Spleen (tissue), 11 donors: ENCODE measurements at regions not wholly inside any gene's neighbourhood (a gene's known extent, or its start where the extent isn't known, plus 50 kb on each side); places are given as distances from the start of the nearest gene placed in this dataset.

Experiments
- DNase-seq: peaks from one replicate; pipeline ENCODE4 v3.0.0-alpha.2; 2020
- H3K27ac ChIP-seq, 8 donors: fragments of 200-600 bp; sonication (generic) in 7 of 8; 1 replicate in 4 of 8; 2 replicates in 4 of 8; pipeline versions ENCODE4 v1.5.0 to v1.8.0; 2016 to 2021; ENCODE audit warnings: inconsistent platforms in 4 of 8, mild to moderate bottlenecking in 4 of 8, moderate library complexity in 1 of 8
- H3K27me3 ChIP-seq, 7 donors: fragments of 200-600 bp; sonication (generic) in 6 of 7; replicated peaks in 1 of 7; 1 replicate in 4 of 7; 2 replicates in 3 of 7; pipeline versions ENCODE4 v1.5.0 to v1.8.0; 2016 to 2021; ENCODE audit warnings: inconsistent platforms in 3 of 7, mild to moderate bottlenecking in 1 of 7
- H3K36me3 ChIP-seq, 6 donors: fragments of 200-600 bp; sonication (generic) in 5 of 6; 1 replicate in 4 of 6; 2 replicates in 2 of 6; pipeline versions ENCODE4 v1.5.0 to v1.8.0; 2016 to 2021; ENCODE audit warnings: inconsistent platforms in 2 of 6
- H3K4me1 ChIP-seq, 6 donors: fragments of 200-600 bp; sonication (generic) in 5 of 6; 1 replicate in 3 of 6; 2 replicates in 3 of 6; pipeline versions ENCODE4 v1.5.0 to v1.8.0; 2016 to 2021; ENCODE audit warnings: inconsistent platforms in 3 of 6
- H3K4me3 ChIP-seq, 8 donors: fragments of 200-600 bp; sonication (generic) in 7 of 8; 1 replicate in 4 of 8; 2 replicates in 4 of 8; pipeline versions ENCODE4 v1.5.0 to v1.8.0; 2016 to 2021; ENCODE audit warnings: inconsistent platforms in 4 of 8, mild to moderate bottlenecking in 4 of 8, moderate library complexity in 2 of 8
- H3K9me3 ChIP-seq, 8 donors: fragments of 200-600 bp; sonication (generic) in 7 of 8; 1 replicate in 4 of 8; 2 replicates in 4 of 8; pipeline versions ENCODE4 v1.5.0 to v1.8.0; 2016 to 2021; ENCODE audit warnings: inconsistent platforms in 4 of 8
- CTCF ChIP-seq, 11 experiments: fragments of 200-600 bp in 7 of 11; fragments of 450-650 bp in 4 of 11; sonication (generic) in 4 of 11; IDR thresholded peaks in 8 of 11; conservative IDR thresholded peaks in 3 of 11; 1 replicate in 7 of 11; 2 replicates in 4 of 11; pipeline versions ENCODE4 v1.4.0 to v1.8.0; 2016 to 2021; ENCODE audit warnings: antibody characterized with exemption in 11 of 11, inconsistent platforms in 4 of 11, mild to moderate bottlenecking in 1 of 11
- POLR2A ChIP-seq, 3 donors: fragments of 450-650 bp; IDR thresholded peaks; one replicate each; pipeline ENCODE4 v1.5.1; 2017; ENCODE audit warnings: antibody characterized with exemption in 3 of 3, mild to moderate bottlenecking in 1 of 3
- POLR2AphosphoS5 ChIP-seq, 3 donors: sonication (generic); formaldehyde crosslinking; IDR thresholded peaks; one replicate each; pipeline ENCODE4 v1.5.1; 2017; ENCODE audit warnings: antibody characterized with exemption in 3 of 3
- whole genome bisulfite sequencing, 5 donors: extraction: QIAGEN DNeasy Blood & Tissue Kit in 3 of 5; methylation state at CpG; one replicate each; pipeline versions ENCODE4 v1.1.5 to v1.1.7; 2013 to 2018; 5-methylcytosine and 5-hydroxymethylcytosine counted together
- intact Hi-C: fragments of 100-400 bp; cut with DNase I; formaldehyde crosslinking; loops from one replicate; pipeline ENCODE4 v1.15.0; 2023; ENCODE audit warnings: low total_unique reads
- small RNA-seq, 4 donors: library from RNA; depleted of rRNA; stranded (forward); fragments of <200 nt; gene quantifications; one replicate each; pipeline ENCODE3, GENCODE V24; 2016
- donor health status: healthy with polysubstance abuse.
- donor health status: DM: no; HTN: no; CAD: no; lungs with moderate emphysema.
- donor health status: DM: no; HTN: no; CAD: no.
- donor health status: Bipolar disorder and iron deficiency.
- donor health status: healthy.
- donor health status: DM: no; HTN: no; CAD: no.
- donor health status: DM: yes; HTN: yes; CAD: no.

- DNase-seq, result no peak
Measured at GRCh38 chr4:72629540-72629939, 60.5 kb upstream of the ADAMTS3 start.

GRCh38 chr4:72627723-72628122, 58.7 kb upstream of the ADAMTS3 start:
- H3K27me3 ChIP-seq, result no peaks in the 10 kb centered on the region
- no peaks in the 10 kb centered on the region for H3K4me1 ChIP-seq
- no peak overlapping the region for H3K27ac ChIP-seq
- intact Hi-C loops, result no loop called here
- no peak overlapping the region for H3K4me3 ChIP-seq
- peaks cover 0 to 3% (median 0%) of the 10 kb centered on the region in 8 donors for H3K9me3 ChIP-seq
- TF ChIP-seq POLR2AphosphoS5 (IDR thresholded peaks at IDR 0.05), result no peak
- no peak for TF ChIP-seq CTCF (IDR thresholded peaks at IDR 0.05 in 8 of 11, conservative IDR thresholded peaks at IDR 0.05 in 3 of 11)
- TF ChIP-seq POLR2A (IDR thresholded peaks at IDR 0.05), result no peak
- no peak for DNase-seq
- no peaks in the 10 kb centered on the region for H3K36me3 ChIP-seq

More at GRCh38 chr4:72629540-72629939, 60.5 kb upstream of the ADAMTS3 start:
- 81 to 93% (median 89%) methylated on average over 1 of the region's 1 CpG for WGBS, 5 donors
- intact Hi-C loops, result no loop called here
- no peaks in the 10 kb centered on the region for H3K27me3 ChIP-seq
- peaks cover 0 to 3% (median 0%) of the 10 kb centered on the region in 8 donors for H3K9me3 ChIP-seq
- no peaks in the 10 kb centered on the region for H3K4me1 ChIP-seq
- TF ChIP-seq POLR2A (IDR thresholded peaks at IDR 0.05), result no peak
- TF ChIP-seq POLR2AphosphoS5 (IDR thresholded peaks at IDR 0.05), result no peak
- no peak for TF ChIP-seq CTCF (IDR thresholded peaks at IDR 0.05 in 8 of 11, conservative IDR thresholded peaks at IDR 0.05 in 3 of 11)
- no peak overlapping the region for H3K4me3 ChIP-seq
- no peak overlapping the region for H3K27ac ChIP-seq
- H3K36me3 ChIP-seq, result no peaks in the 10 kb centered on the region

Small RNAs in the stretch of these regions (small RNA-seq; reads per million reads assigned to genes)
- 0 reads per million in 4 donors for gene RNU4ATAC9P
